ENCODE measurements at regions not wholly inside any gene's neighbourhood (a gene's known extent, or its start where the extent isn't known, plus 50 kb on each side); places are given as distances from the start of the nearest gene placed in this dataset.

GRCh38 chr3:72060447-72061034, 275.6 kb upstream of the PROK2 start:
- H3K4me1 ChIP-seq (ENCODE audit: control insufficient read depth, insufficient read depth, low read length), result no peaks in the 10 kb centered on the region
- ATAC-seq, result no peak
- no peaks in the 10 kb centered on the region for H3K9me3 ChIP-seq (ENCODE audit: control insufficient read depth, insufficient read depth, low read depth, low read length)
- no peaks in the 10 kb centered on the region for H3K27me3 ChIP-seq (ENCODE audit: control insufficient read depth, insufficient read depth, low read length)
- H3K27ac ChIP-seq (ENCODE audit: low read length), result no peak overlapping the region
- ChIA-PET CTCF (no interaction called here), POLR2A (no interaction called here)
- in situ Hi-C loops (cut with HindIII; ENCODE audit: low pct_unique_long_range_greater_than_20kb, low sequenced_read_pairs), result no loop called here
- H3K36me3 ChIP-seq (ENCODE audit: control insufficient read depth, insufficient read depth, low read length), result no peaks in the 10 kb centered on the region
- intact Hi-C loops (cut with micrococcal nuclease; ENCODE audit: unreplicated experiment), result no loop called here
- no peak overlapping the region for H3K4me3 ChIP-seq (ENCODE audit: low read depth in 2 of 2, low read length in 2 of 2)
- BruUV-seq (replicated peaks), result no TSS peak
- DNase-seq (ENCODE audit: low read depth, low spot score), result no peak
- TF ChIP-seq POLR2AphosphoS5 (IDR thresholded peaks at IDR 0.05; ENCODE audit: low read depth, low read length) (no peak), SIN3A (IDR thresholded peaks at IDR 0.05; ENCODE audit: borderline replicate concordance, insufficient read depth, low read depth, low read length) (no peak), TCF7L2 (IDR thresholded peaks at IDR 0.05; ENCODE audit: low read depth, low read length) (no peak), CTCF (IDR thresholded peaks at IDR 0.05) (no peak)
- TF ChIP-seq, protein P1, sequence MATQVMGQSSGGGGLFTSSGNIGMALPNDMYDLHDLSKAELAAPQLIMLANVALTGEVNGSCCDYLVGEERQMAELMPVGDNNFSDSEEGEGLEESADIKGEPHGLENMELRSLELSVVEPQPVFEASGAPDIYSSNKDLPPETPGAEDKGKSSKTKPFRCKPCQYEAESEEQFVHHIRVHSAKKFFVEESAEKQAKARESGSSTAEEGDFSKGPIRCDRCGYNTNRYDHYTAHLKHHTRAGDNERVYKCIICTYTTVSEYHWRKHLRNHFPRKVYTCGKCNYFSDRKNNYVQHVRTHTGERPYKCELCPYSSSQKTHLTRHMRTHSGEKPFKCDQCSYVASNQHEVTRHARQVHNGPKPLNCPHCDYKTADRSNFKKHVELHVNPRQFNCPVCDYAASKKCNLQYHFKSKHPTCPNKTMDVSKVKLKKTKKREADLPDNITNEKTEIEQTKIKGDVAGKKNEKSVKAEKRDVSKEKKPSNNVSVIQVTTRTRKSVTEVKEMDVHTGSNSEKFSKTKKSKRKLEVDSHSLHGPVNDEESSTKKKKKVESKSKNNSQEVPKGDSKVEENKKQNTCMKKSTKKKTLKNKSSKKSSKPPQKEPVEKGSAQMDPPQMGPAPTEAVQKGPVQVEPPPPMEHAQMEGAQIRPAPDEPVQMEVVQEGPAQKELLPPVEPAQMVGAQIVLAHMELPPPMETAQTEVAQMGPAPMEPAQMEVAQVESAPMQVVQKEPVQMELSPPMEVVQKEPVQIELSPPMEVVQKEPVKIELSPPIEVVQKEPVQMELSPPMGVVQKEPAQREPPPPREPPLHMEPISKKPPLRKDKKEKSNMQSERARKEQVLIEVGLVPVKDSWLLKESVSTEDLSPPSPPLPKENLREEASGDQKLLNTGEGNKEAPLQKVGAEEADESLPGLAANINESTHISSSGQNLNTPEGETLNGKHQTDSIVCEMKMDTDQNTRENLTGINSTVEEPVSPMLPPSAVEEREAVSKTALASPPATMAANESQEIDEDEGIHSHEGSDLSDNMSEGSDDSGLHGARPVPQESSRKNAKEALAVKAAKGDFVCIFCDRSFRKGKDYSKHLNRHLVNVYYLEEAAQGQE (IDR thresholded peaks at IDR 0.05; ENCODE audit: insufficient read depth in 1 of 2, low read depth in 2 of 2, low read length in 1 of 2), result no peak

- BruUV-seq (replicated peaks), result no TSS peak
- ChIA-PET POLR2A (no interaction called here), CTCF (no interaction called here)
- no peak overlapping the region for H3K27ac ChIP-seq (ENCODE audit: low read length)
- TF ChIP-seq TCF7L2 (IDR thresholded peaks at IDR 0.05; ENCODE audit: low read depth, low read length) (no peak), SIN3A (IDR thresholded peaks at IDR 0.05; ENCODE audit: borderline replicate concordance, insufficient read depth, low read depth, low read length) (no peak), CTCF (IDR thresholded peaks at IDR 0.05) (no peak), POLR2AphosphoS5 (IDR thresholded peaks at IDR 0.05; ENCODE audit: low read depth, low read length) (no peak)
- TF ChIP-seq, protein P1 (IDR thresholded peaks at IDR 0.05; ENCODE audit: insufficient read depth in 1 of 2, low read depth in 2 of 2, low read length in 1 of 2), result no peak
- in situ Hi-C loops (cut with HindIII; ENCODE audit: low pct_unique_long_range_greater_than_20kb, low sequenced_read_pairs) (no loop called here), intact Hi-C loops (cut with micrococcal nuclease; ENCODE audit: unreplicated experiment) (no loop called here)
- H3K9me3 ChIP-seq (ENCODE audit: control insufficient read depth, insufficient read depth, low read depth, low read length), result no peaks in the 10 kb centered on the region
- DNase-seq (ENCODE audit: low read depth, low spot score) (no peak), ATAC-seq (no peak)
- H3K4me3 ChIP-seq (ENCODE audit: low read depth in 2 of 2, low read length in 2 of 2), result no peak overlapping the region
- no peaks in the 10 kb centered on the region for H3K36me3 ChIP-seq (ENCODE audit: control insufficient read depth, insufficient read depth, low read length)
- no peaks in the 10 kb centered on the region for H3K4me1 ChIP-seq (ENCODE audit: control insufficient read depth, insufficient read depth, low read length)
- no peaks in the 10 kb centered on the region for H3K27me3 ChIP-seq (ENCODE audit: control insufficient read depth, insufficient read depth, low read length)
Measured at GRCh38 chr3:72058493-72059081, 273.6 kb upstream of the PROK2 start.
